ENCODE measurements at regions not wholly inside any gene's neighbourhood (a gene's known extent, or its start where the extent isn't known, plus 50 kb on each side); places are given as distances from the start of the nearest gene placed in this dataset.

- FAIRE-seq (no peak), DNase-seq (ENCODE audit: insufficient read length, low spot score) (no peak)
- TF ChIP-seq CTCF (IDR thresholded peaks at IDR 0.05; ENCODE audit: insufficient read depth, missing control alignments) = no peak
These were observed 158.1 kb downstream of the COPRS start for GRCh38 chr17:31700973-31701372.

- TF ChIP-seq CTCF (IDR thresholded peaks at IDR 0.05; ENCODE audit: insufficient read depth, missing control alignments) = no peak
- no peak for DNase-seq (ENCODE audit: insufficient read length, low spot score)
- FAIRE-seq = no peak
These were observed 159.2 kb downstream of the COPRS start for GRCh38 chr17:31699886-31700285.

- DNase-seq (ENCODE audit: insufficient read length, low spot score) (no peak), FAIRE-seq (no peak)
- TF ChIP-seq CTCF (IDR thresholded peaks at IDR 0.05; ENCODE audit: insufficient read depth, missing control alignments) = no peak
These were observed 159.8 kb downstream of the COPRS start for GRCh38 chr17:31699281-31699680.

GRCh38 chr17:31698751-31699150, 160.3 kb downstream of the COPRS start:
- no peak for TF ChIP-seq CTCF (IDR thresholded peaks at IDR 0.05; ENCODE audit: insufficient read depth, missing control alignments)
- FAIRE-seq (no peak), DNase-seq (ENCODE audit: insufficient read length, low spot score) (no peak)

GRCh38 chr17:31697838-31698237, 161.2 kb downstream of the COPRS start:
- no peak for DNase-seq (ENCODE audit: insufficient read length, low spot score)
- FAIRE-seq = no peak
- TF ChIP-seq CTCF (IDR thresholded peaks at IDR 0.05; ENCODE audit: insufficient read depth, missing control alignments) = no peak

- FAIRE-seq (no peak), DNase-seq (ENCODE audit: insufficient read length, low spot score) (no peak)
- no peak for TF ChIP-seq CTCF (IDR thresholded peaks at IDR 0.05; ENCODE audit: insufficient read depth, missing control alignments)
These were observed 162.2 kb downstream of the COPRS start for GRCh38 chr17:31696703-31697325.

GRCh38 chr17:31696184-31696602, 162.9 kb downstream of the COPRS start:
- TF ChIP-seq CTCF (IDR thresholded peaks at IDR 0.05; ENCODE audit: insufficient read depth, missing control alignments) = no peak
- DNase-seq (ENCODE audit: insufficient read length, low spot score) (no peak), FAIRE-seq (no peak)

Data from D721Med (cell line).